Thyroid gland (tissue), 4 donors: ENCODE measurements at regions not wholly inside any gene's neighbourhood (a gene's known extent, or its start where the extent isn't known, plus 50 kb on each side); places are given as distances from the start of the nearest gene placed in this dataset.

ENCODE experiments used
- POLR2A ChIP-seq, 2 donors: fragments of 450-650 bp; IDR thresholded peaks; one replicate each; pipeline ENCODE4 v1.6.1; 2017; ENCODE audit warnings: antibody characterized with exemption in 2 of 2, mild to moderate bottlenecking in 2 of 2, moderate library complexity in 1 of 2
- TF ChIP-seq, protein P1 (sequence below), 6 experiments: fragments of 200-600 bp in 3 of 6; fragments of 450-650 bp in 3 of 6; sonication (generic) in 3 of 6; IDR thresholded peaks; one replicate each; pipeline ENCODE4 v1.5.1; 2016 to 2019; ENCODE audit warnings: antibody characterized with exemption in 6 of 6, mild to moderate bottlenecking in 2 of 6, inconsistent platforms in 1 of 6, moderate library complexity in 1 of 6

GRCh38 chr6:165034271-165034741, 275.1 kb downstream of the C6orf118 start:
- TF ChIP-seq, protein P1, sequence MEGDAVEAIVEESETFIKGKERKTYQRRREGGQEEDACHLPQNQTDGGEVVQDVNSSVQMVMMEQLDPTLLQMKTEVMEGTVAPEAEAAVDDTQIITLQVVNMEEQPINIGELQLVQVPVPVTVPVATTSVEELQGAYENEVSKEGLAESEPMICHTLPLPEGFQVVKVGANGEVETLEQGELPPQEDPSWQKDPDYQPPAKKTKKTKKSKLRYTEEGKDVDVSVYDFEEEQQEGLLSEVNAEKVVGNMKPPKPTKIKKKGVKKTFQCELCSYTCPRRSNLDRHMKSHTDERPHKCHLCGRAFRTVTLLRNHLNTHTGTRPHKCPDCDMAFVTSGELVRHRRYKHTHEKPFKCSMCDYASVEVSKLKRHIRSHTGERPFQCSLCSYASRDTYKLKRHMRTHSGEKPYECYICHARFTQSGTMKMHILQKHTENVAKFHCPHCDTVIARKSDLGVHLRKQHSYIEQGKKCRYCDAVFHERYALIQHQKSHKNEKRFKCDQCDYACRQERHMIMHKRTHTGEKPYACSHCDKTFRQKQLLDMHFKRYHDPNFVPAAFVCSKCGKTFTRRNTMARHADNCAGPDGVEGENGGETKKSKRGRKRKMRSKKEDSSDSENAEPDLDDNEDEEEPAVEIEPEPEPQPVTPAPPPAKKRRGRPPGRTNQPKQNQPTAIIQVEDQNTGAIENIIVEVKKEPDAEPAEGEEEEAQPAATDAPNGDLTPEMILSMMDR (IDR thresholded peaks at IDR 0.05) = no peak
- no peak for TF ChIP-seq POLR2A (IDR thresholded peaks at IDR 0.05)
